NK-92 treated with Interleukin-12 subunit alpha and Interleukin-12 subunit beta, amount 100 ng/mL, for 24 hours (cell line): ENCODE measurements at regions not wholly inside any gene's neighbourhood (a gene's known extent, or its start where the extent isn't known, plus 50 kb on each side); places are given as distances from the start of the nearest gene placed in this dataset.
A peak's percentile ranks its signal among the peaks of the same experiment; 100 is the strongest.

Experiments
- DNase-seq: peaks from one replicate; lab custom pipeline; 2025; lab: John Stamatoyannopoulos, UW

DNA sequence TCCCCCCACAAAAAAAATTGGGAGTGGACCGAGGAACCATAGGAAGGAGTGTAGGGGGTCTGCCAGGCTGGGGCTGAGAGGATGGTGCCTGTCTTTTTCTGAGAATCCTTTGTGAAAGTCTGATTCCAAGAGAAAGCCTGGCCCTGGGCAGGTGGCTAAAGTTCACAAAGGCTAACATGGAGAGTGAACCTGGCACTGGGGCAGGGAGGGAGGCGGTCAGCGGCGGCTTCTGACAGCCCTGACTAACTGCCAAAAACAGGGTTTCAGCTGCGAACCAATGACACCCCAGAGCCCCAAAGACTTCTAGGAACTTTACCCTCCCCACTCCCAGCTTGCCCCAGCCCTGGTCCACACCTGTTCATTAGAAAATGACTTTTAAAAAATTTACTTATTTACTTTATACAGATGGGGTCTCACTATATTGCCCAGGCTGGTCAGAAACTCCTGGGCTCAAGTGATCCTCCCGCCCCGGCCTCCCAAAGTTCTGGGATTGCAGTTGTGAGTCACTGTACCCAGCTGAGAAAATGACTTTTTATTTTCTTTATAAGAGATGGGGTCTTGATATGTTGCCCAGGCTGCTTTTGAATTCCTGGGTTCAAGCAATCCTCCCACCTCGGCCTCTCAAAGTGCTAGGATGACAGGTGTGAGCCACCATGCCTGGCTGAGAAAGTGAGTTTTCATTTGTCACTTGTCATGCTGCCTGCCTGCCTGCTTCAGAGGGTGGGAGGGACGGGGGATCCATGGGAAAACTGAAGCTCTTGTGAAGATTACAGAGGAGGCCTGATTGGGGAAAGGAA lies 61.0 kb upstream of the DUSP5 start:
- DNase-seq, result no peak

DNA sequence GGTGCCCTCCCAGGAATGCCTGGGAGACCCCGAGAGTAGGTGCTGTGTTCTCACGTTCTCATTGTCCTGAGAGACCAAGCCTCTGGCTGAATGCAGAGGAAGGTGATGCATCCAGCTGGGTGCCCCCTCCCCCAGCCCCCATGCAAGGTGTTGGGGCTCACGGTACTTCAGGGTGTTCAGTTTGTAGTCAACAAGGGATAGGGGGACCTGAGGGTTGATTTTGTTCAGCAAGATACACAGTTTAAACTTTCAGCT lies 60.4 kb upstream of the DUSP5 start:
- DNase-seq, result no peak

DNA sequence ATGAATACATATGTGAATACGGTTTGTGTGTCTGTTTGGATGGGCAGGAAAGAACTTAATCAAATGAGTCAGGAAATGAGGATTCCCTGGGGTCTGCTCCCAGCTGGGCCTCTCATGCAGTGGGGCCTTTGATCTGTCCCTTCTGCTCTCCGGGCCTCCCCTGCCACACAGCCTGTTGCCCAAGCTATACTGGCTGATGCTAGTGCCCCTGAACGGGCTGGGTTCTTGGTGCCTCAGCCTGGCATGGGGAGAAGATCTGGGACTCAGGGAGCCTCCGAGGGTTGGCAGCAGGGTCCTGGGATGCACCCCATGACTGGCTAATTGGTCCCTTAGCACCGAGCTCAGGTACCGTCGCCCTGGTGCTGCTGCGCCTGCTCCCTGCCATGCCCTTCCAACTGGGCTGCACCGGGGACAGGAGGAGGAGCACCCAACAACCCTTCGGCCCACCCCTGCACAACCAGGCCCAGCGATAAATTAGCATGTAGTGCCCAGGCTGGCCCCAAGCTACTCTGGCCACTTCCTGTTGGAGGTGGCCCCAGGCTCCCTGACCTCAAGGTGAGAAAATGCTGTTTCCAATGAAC lies 59.9 kb upstream of the DUSP5 start:
- no peak for DNase-seq

GRCh38 chr10:110442746-110443145 lies 55.0 kb upstream of the DUSP5 start:
- DNase-seq, result no peak

- DNase-seq, result no peak
These were observed 54.3 kb upstream of the DUSP5 start for GRCh38 chr10:110443239-110444003.

- no peak for DNase-seq
These were observed 53.7 kb upstream of the DUSP5 start for GRCh38 chr10:110444004-110444337.

DNA sequence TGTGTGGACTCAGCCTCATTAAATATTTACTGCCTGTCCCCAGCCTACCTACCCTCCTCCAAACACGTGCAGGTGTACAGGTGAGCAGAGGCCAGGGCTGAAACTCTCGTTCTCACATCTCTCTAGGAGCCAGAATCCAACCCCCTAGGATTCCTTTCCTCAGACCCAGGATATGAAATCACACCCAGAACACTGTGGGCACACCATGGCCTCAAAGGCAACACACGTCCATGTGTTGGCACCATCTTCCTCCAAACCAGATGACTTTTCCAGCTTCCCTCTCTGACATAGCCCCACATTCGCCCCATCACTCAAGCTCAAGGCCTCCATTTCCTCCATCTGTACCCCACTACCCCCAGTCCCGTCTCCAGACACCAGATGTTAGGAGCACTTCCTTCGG lies 51.8 kb upstream of the DUSP5 start:
- DNase-seq, result no peak

- no peak for DNase-seq
These were observed 51.4 kb upstream of the DUSP5 start for GRCh38 chr10:110446277-110446676.

DNA sequence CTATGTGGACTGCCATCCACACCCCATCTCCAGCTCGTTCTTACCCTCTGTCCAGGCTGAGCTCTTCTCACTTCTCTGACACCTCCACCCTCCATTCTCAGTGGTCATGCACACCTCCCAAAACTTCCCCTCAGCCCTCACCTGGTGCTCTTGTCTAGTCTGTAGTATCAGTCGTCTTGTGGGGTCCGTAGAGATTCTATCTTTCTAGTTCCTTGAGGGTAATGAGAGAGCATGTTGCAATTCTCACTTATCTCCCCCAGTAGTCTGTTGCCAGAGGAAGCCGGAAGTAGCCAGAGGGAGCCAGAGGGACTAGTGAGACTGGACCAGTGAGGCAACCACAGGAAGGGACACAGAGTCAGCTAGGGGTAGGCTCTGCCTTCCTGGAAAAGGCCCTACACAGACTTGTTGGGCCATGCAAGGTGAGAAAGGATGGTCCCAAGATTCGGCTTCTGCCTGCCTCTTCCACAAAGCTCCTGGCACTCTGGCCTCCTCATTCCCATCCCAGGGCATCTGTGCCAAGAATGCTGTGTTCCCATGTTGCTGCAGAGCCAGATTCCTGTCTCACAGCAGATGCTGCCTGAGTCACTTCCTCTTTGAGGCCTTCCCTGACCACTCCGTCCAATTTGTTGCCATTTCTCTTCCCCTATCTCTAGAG lies 50.6 kb upstream of the DUSP5 start:
- DNase-seq, result peak; percentile 59

- no peak for DNase-seq
These were observed 49.8 kb upstream of the DUSP5 start for GRCh38 chr10:110447886-110448285.
